ENCODE measurements at regions not wholly inside any gene's neighbourhood (a gene's known extent, or its start where the extent isn't known, plus 50 kb on each side); places are given as distances from the start of the nearest gene placed in this dataset.

GRCh38 chr1:229109320-229109761 lies 161.6 kb upstream of the RAB4A start:
- TF ChIP-seq TARDBP (IDR thresholded peaks at IDR 0.05) (no peak), FOXK2 (IDR thresholded peaks at IDR 0.05) (no peak), BHLHE40 (IDR thresholded peaks at IDR 0.05; ENCODE audit: borderline replicate concordance) (no peak), FOXA1 (IDR thresholded peaks at IDR 0.05) (no peak), CTBP1 (IDR thresholded peaks at IDR 0.05; ENCODE audit: borderline replicate concordance) (no peak), SUZ12 (IDR thresholded peaks at IDR 0.05) (no peak), SP1 (IDR thresholded peaks at IDR 0.05) (no peak), FOXM1 (IDR thresholded peaks at IDR 0.05; ENCODE audit: borderline replicate concordance) (no peak), L3MBTL2 (conservative IDR thresholded peaks at IDR 0.05) (no peak)
